ENCODE measurements at regions not wholly inside any gene's neighbourhood (a gene's known extent, or its start where the extent isn't known, plus 50 kb on each side); places are given as distances from the start of the nearest gene placed in this dataset.
A peak's percentile ranks its signal among the peaks of the same experiment; 100 is the strongest.

GRCh38 chr22:27223317-27224177 lies 566.2 kb downstream of the MIAT start:
- Histone ChIP-seq H3K4me3 (ENCODE audit: low read depth, low read length, poor library complexity, severe bottlenecking) (no peak overlapping the region), H3K36me3 (ENCODE audit: insufficient read depth, low read length, poor library complexity, severe bottlenecking) (no peaks in the 10 kb centered on the region), H3K27me3 (replicated peaks; ENCODE audit: insufficient read depth, low read depth, low read length, poor library complexity) (no peaks in the 10 kb centered on the region), H3K27ac (ENCODE audit: low read depth, low read length, poor library complexity, severe bottlenecking) (no peak overlapping the region), H3K9me3 (ENCODE audit: low read depth, low read length, poor library complexity, severe bottlenecking) (no peaks in the 10 kb centered on the region), H3K4me1 (ENCODE audit: insufficient read depth, low read length, poor library complexity, severe bottlenecking) (no peaks in the 10 kb centered on the region)
- no TSS peak for BruUV-seq (replicated peaks)
- ChIA-PET CTCF (no interaction called here), POLR2A (ENCODE audit: low non-redundant PET) (no interaction called here)
- intact Hi-C loops (cut with micrococcal nuclease; ENCODE audit: unreplicated experiment) = no loop called here
- no peak for DNase-seq (ENCODE audit: low spot score)
- no peak for TF ChIP-seq EZH2 (IDR thresholded peaks at IDR 0.05; ENCODE audit: borderline replicate concordance, low read depth, low read length, poor library complexity, severe bottlenecking)
- TF ChIP-seq, protein P1, sequence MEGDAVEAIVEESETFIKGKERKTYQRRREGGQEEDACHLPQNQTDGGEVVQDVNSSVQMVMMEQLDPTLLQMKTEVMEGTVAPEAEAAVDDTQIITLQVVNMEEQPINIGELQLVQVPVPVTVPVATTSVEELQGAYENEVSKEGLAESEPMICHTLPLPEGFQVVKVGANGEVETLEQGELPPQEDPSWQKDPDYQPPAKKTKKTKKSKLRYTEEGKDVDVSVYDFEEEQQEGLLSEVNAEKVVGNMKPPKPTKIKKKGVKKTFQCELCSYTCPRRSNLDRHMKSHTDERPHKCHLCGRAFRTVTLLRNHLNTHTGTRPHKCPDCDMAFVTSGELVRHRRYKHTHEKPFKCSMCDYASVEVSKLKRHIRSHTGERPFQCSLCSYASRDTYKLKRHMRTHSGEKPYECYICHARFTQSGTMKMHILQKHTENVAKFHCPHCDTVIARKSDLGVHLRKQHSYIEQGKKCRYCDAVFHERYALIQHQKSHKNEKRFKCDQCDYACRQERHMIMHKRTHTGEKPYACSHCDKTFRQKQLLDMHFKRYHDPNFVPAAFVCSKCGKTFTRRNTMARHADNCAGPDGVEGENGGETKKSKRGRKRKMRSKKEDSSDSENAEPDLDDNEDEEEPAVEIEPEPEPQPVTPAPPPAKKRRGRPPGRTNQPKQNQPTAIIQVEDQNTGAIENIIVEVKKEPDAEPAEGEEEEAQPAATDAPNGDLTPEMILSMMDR (conservative IDR thresholded peaks at IDR 0.05; ENCODE audit: low read depth, low read length) = no peak

DNA sequence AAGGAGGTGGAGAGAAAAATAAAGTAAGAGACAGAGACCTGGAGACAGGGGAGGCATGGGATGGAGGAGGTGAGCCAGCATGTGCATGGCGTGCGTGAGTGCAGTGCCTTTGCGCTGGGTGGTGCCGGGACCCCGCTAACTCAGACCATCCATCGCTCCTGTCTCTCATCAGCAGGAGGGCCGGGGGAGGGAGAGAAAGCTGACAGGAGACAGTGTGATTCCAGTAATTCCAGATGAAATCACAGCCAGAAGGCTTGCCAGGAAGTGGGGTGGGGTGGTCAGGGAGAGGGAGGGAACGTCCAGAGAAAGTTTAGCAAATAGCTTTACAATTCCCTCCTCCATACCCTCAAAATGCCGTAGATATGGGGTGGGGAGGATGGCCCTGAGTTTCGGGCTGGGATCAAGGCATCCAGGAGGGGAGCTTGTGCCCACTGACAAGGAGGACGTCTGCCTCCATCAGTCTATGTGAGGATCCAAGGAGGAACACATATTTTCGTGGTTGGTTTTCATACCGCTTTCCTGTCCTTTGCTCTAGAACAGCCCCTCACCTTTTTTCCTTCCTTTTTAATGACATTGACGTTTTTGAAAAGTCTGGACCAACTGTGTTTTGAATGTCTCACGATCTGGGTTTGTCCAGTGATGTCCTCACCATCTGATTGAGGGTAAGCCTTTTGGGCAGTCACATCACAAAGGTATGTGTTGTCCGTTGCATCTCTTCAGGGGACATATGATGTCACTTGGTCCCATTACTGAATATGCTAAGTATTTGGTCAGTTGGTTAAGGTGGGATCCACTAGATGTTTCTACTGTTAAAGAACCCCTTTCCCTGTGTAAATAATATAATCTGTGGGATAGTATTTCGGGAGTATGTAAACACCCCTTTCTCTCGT lies 567.3 kb downstream of the MIAT start:
- Histone ChIP-seq H3K4me3 (ENCODE audit: low read depth, low read length, poor library complexity, severe bottlenecking) (no peak overlapping the region), H3K4me1 (ENCODE audit: insufficient read depth, low read length, poor library complexity, severe bottlenecking) (no peaks in the 10 kb centered on the region), H3K9me3 (ENCODE audit: low read depth, low read length, poor library complexity, severe bottlenecking) (no peaks in the 10 kb centered on the region), H3K36me3 (ENCODE audit: insufficient read depth, low read length, poor library complexity, severe bottlenecking) (no peaks in the 10 kb centered on the region), H3K27ac (ENCODE audit: low read depth, low read length, poor library complexity, severe bottlenecking) (no peak overlapping the region), H3K27me3 (replicated peaks; ENCODE audit: insufficient read depth, low read depth, low read length, poor library complexity) (no peaks in the 10 kb centered on the region)
- POLR2A ChIA-PET (ENCODE audit: low non-redundant PET) = no interaction called here
- intact Hi-C loops (cut with micrococcal nuclease; ENCODE audit: unreplicated experiment) = no loop called here
- no peak for DNase-seq (ENCODE audit: low spot score)
- TF ChIP-seq EZH2 (IDR thresholded peaks at IDR 0.05; ENCODE audit: borderline replicate concordance, low read depth, low read length, poor library complexity, severe bottlenecking) = no peak
- TF ChIP-seq, protein P1 (conservative IDR thresholded peaks at IDR 0.05; ENCODE audit: low read depth, low read length) = no peak
- CTCF ChIA-PET = no interaction called here
- no TSS peak for BruUV-seq (replicated peaks)

DNA sequence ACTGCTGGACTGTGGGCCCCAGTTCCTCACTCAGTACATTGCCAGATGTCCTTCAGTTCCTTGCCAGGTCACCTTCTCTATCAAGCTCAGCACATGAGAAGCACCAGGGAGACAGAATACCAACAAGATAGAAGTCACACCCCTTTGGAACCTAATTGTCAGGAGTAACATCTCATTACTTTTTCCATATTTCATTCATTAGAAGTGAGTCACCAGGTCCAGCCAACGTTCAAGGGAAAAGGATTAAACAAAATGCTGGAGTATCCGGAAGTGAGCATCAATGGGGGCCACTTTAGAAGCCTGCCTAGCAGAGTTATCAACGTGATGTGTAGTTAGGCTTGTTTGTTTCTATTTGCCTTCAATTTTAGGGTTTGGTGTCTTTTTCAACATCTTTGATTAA lies 569.3 kb downstream of the MIAT start:
- no TSS peak for BruUV-seq (replicated peaks)
- CTCF ChIA-PET = no interaction called here
- Histone ChIP-seq H3K27ac (ENCODE audit: low read depth, low read length, poor library complexity, severe bottlenecking) (no peak overlapping the region), H3K4me1 (ENCODE audit: insufficient read depth, low read length, poor library complexity, severe bottlenecking) (no peaks in the 10 kb centered on the region), H3K27me3 (replicated peaks; ENCODE audit: insufficient read depth, low read depth, low read length, poor library complexity) (no peaks in the 10 kb centered on the region), H3K9me3 (ENCODE audit: low read depth, low read length, poor library complexity, severe bottlenecking) (no peaks in the 10 kb centered on the region), H3K36me3 (ENCODE audit: insufficient read depth, low read length, poor library complexity, severe bottlenecking) (no peaks in the 10 kb centered on the region), H3K4me3 (ENCODE audit: low read depth, low read length, poor library complexity, severe bottlenecking) (no peak overlapping the region)
- TF ChIP-seq, protein P1 (conservative IDR thresholded peaks at IDR 0.05; ENCODE audit: low read depth, low read length) = no peak
- TF ChIP-seq EZH2 (IDR thresholded peaks at IDR 0.05; ENCODE audit: borderline replicate concordance, low read depth, low read length, poor library complexity, severe bottlenecking) = no peak
- DNase-seq (ENCODE audit: low spot score) = peak; percentile 59
- intact Hi-C loops (cut with micrococcal nuclease; ENCODE audit: unreplicated experiment) = no loop called here
- POLR2A ChIA-PET (ENCODE audit: low non-redundant PET) = no interaction called here

Measured in A673 (cell line).